GM23338 (cell line): ENCODE measurements at regions not wholly inside any gene's neighbourhood (a gene's known extent, or its start where the extent isn't known, plus 50 kb on each side); places are given as distances from the start of the nearest gene placed in this dataset.

Source experiments
- ATAC-seq: fragments of 200-7000 bp; cut with Tn5 transposase; 3 replicates; pipeline ENCODE4 v1.9.1; 2020
- DNase-seq: peaks from one replicate; pipeline ENCODE4 v3.0.0-alpha.2; 2015; ENCODE audit warnings: low spot score
- H2AFZ ChIP-seq: fragments of 200-600 bp; sonication (generic); 2 replicates; pipeline ENCODE4 v1.8.0; 2016; ENCODE audit warnings: antibody characterized with exemption, mild to moderate bottlenecking, moderate library complexity
- H3F3A ChIP-seq: fragments of 200-600 bp; sonication (generic); replicated peaks from 2 replicates; pipeline ENCODE4 v1.8.0; 2017; ENCODE audit warnings: antibody characterized with exemption, mixed run types, low read depth
- H3K27ac ChIP-seq: fragments of 200-600 bp; sonication (generic); 2 replicates; pipeline ENCODE4 v1.6.1; 2016; ENCODE audit warnings: low read depth
- H3K27me3 ChIP-seq: fragments of 200-600 bp; sonication (generic); 2 replicates; pipeline ENCODE4 v1.8.0; 2016; ENCODE audit warnings: mild to moderate bottlenecking, mixed run types, moderate library complexity; ENCODE audit not compliant: insufficient read depth
- H3K36me3 ChIP-seq: fragments of 200-600 bp; sonication (generic); 2 replicates; pipeline ENCODE4 v1.8.0; 2016; ENCODE audit warnings: mild to moderate bottlenecking; ENCODE audit not compliant: insufficient read depth
- H3K4me1 ChIP-seq: fragments of 200-600 bp; sonication (generic); 2 replicates; pipeline ENCODE4 v1.8.0; 2016; ENCODE audit warnings: mild to moderate bottlenecking, moderate library complexity; ENCODE audit not compliant: insufficient read depth
- H3K4me2 ChIP-seq: fragments of 200-600 bp; sonication (generic); 2 replicates; pipeline ENCODE4 v1.7.1; 2017; ENCODE audit warnings: mixed run types
- H3K4me3 ChIP-seq: fragments of 200-600 bp; sonication (generic); 2 replicates; pipeline ENCODE4 v1.6.1; 2016; ENCODE audit warnings: mixed run types
- H3K79me2 ChIP-seq: fragments of 200-600 bp; sonication (generic); replicated peaks from 2 replicates; pipeline ENCODE4 v1.8.0; 2017; ENCODE audit warnings: mild to moderate bottlenecking; ENCODE audit not compliant: insufficient read depth
- H3K9me2 ChIP-seq: fragments of 200-600 bp; sonication (generic); 2 replicates; pipeline ENCODE4 v1.8.0; 2017; ENCODE audit not compliant: insufficient read depth
- H4K20me1 ChIP-seq: fragments of 200-600 bp; sonication (generic); replicated peaks from 2 replicates; pipeline ENCODE4 v1.8.0; 2017; ENCODE audit warnings: mild to moderate bottlenecking; ENCODE audit not compliant: insufficient read depth
- H3K27ac Mint-ChIP-seq: 2 replicates; pipeline ENCODE4 v1.8.0; 2020; ENCODE audit warnings: inconsistent platforms, mild to moderate bottlenecking, moderate library complexity, mixed read lengths
- H3K27me3 Mint-ChIP-seq: 3 replicates; pipeline ENCODE4 v1.8.0; 2022; ENCODE audit warnings: low read depth, mild to moderate bottlenecking, moderate library complexity, mixed read lengths, inconsistent platforms; ENCODE audit not compliant: insufficient read depth, poor library complexity
- H3K36me3 Mint-ChIP-seq: 3 replicates; pipeline ENCODE4 v1.8.0; 2021; ENCODE audit warnings: low read depth, mild to moderate bottlenecking, inconsistent platforms, moderate library complexity, mixed read lengths
- H3K4me1 Mint-ChIP-seq: 3 replicates; pipeline ENCODE4 v1.8.0; 2020; ENCODE audit warnings: mild to moderate bottlenecking, inconsistent platforms, mixed read lengths
- H3K4me3 Mint-ChIP-seq: 3 replicates; pipeline ENCODE4 v1.8.0; 2021; ENCODE audit warnings: moderate library complexity, mild to moderate bottlenecking, inconsistent platforms, mixed read lengths
- H3K9me3 Mint-ChIP-seq: 3 replicates; pipeline ENCODE4 v1.8.0; 2020; ENCODE audit warnings: moderate library complexity, mild to moderate bottlenecking, inconsistent platforms, mixed read lengths
- CTCF ChIP-seq, 2 experiments: fragments of 200-600 bp in 1 of 2; sonication (generic) in 1 of 2; conservative IDR thresholded peaks; 2 replicates each; pipeline versions ENCODE4 v1.5.1 to v1.6.1; 2016 to 2017; ENCODE audit warnings: antibody characterized with exemption in 2 of 2, low read depth in 2 of 2, mild to moderate bottlenecking in 2 of 2, moderate library complexity in 1 of 2
- EZH2phosphoT487 ChIP-seq: fragments of 200-600 bp; sonication (generic); IDR thresholded peaks from one replicate; pipeline ENCODE4 v1.8.1; 2018; ENCODE audit warnings: antibody characterized with exemption; ENCODE audit not compliant: unreplicated experiment
- REST ChIP-seq: IDR thresholded peaks from one replicate; pipeline ENCODE4 v1.6.1; 2018; ENCODE audit warnings: antibody characterized with exemption; ENCODE audit not compliant: unreplicated experiment
- ZNF114 ChIP-seq: fragments of 250-450 bp; sonication (Bioruptor Pico); IDR thresholded peaks from 2 replicates; pipeline ENCODE4 v1.5.0; 2020; ENCODE audit warnings: mild to moderate bottlenecking, moderate library complexity

- TF ChIP-seq CTCF (conservative IDR thresholded peaks at IDR 0.05; ENCODE audit: low read depth in 2 of 2) (no peak), EZH2phosphoT487 (no peak), ZNF114 (CRISPR knock-in tag) (no peak)
These were observed 158.1 kb downstream of the ATP23 start (continued) for GRCh38 chr12:58099476-58099875.

GRCh38 chr12:58104351-58104755 lies 163.0 kb downstream of the ATP23 start:
- peaks cover 2% of the 10 kb centered on the region for H3K27me3 Mint-ChIP-seq
- no peak overlapping the region for H3K4me3 ChIP-seq
- no peak for DNase-seq

More at GRCh38 chr12:58104351-58104755, 163.0 kb downstream of the ATP23 start:
- no peaks in the 10 kb centered on the region for H3F3A ChIP-seq
- 0 out of 2 replicates have a peak overlapping the region, but pooled peaks have one; percentile 14 for H2AFZ ChIP-seq
- no peak overlapping the region for H3K4me3 Mint-ChIP-seq
- H4K20me1 ChIP-seq: no peaks in the 10 kb centered on the region
- no peaks in the 10 kb centered on the region for H3K4me1 Mint-ChIP-seq
- H3K27ac ChIP-seq: no peak overlapping the region
- no peaks in the 10 kb centered on the region; the same call in 2 of the 3 replicates for H3K36me3 Mint-ChIP-seq
- H3K79me2 ChIP-seq: no peaks in the 10 kb centered on the region
- ATAC-seq: no peak
- TF ChIP-seq CTCF (conservative IDR thresholded peaks at IDR 0.05; ENCODE audit: low read depth in 2 of 2) (no peak), REST (no peak), ZNF114 (CRISPR knock-in tag) (no peak)
- no peaks in the 10 kb centered on the region; the same call in 1 of the 2 replicates for H3K9me2 ChIP-seq
- no peaks in the 10 kb centered on the region for H3K4me1 ChIP-seq
- no peak overlapping the region for H3K4me2 ChIP-seq
- H3K9me3 Mint-ChIP-seq: peaks cover 23% of the 10 kb centered on the region
- no peaks in the 10 kb centered on the region for H3K36me3 ChIP-seq
- H3K27me3 ChIP-seq: no peaks in the 10 kb centered on the region
- H3K27ac Mint-ChIP-seq: no peak overlapping the region
